HL-60 (cell line): ENCODE measurements at regions not wholly inside any gene's neighbourhood (a gene's known extent, or its start where the extent isn't known, plus 50 kb on each side); places are given as distances from the start of the nearest gene placed in this dataset.

Experiments used
- DNase-seq, 2 experiments: peaks; one replicate each; pipeline ENCODE4 v3.0.0-alpha.2; 2010 to 2020; ENCODE audit warnings: low read depth in 1 of 2, low spot score in 1 of 2
- H3K27ac ChIP-seq: fragments of 250-450 bp; sonication (Bioruptor Pico); replicated peaks from 2 replicates; pipeline ENCODE4 v1.5.1; 2020; ENCODE audit warnings: mild to moderate bottlenecking, moderate library complexity
- H3K27me3 ChIP-seq: fragments of 250-450 bp; sonication (Bioruptor Pico); 2 replicates; pipeline ENCODE4 v1.5.1; 2021; ENCODE audit warnings: mild to moderate bottlenecking, moderate library complexity; ENCODE audit not compliant: insufficient read depth, poor library complexity, severe bottlenecking
- H3K4me3 ChIP-seq: replicated peaks from 2 replicates; pipeline ENCODE4 v1.5.1; 2011; ENCODE audit warnings: mild to moderate bottlenecking, control low read depth, low read length; ENCODE audit not compliant: insufficient read depth
- GABPA ChIP-seq: IDR thresholded peaks from 2 replicates; pipeline ENCODE4 v1.6.1; 2012; ENCODE audit warnings: low read depth
- POLR2AphosphoS5 ChIP-seq: IDR thresholded peaks from 2 replicates; pipeline ENCODE4 v1.6.1; 2012; ENCODE audit warnings: low read depth
- SPI1 ChIP-seq: IDR thresholded peaks from 2 replicates; pipeline ENCODE4 v1.6.1; 2012; ENCODE audit warnings: low read depth, mild to moderate bottlenecking, borderline replicate concordance
- TF ChIP-seq, protein P1 (sequence below): IDR thresholded peaks from one replicate; pipeline ENCODE4 v1.5.1; 2011; ENCODE audit warnings: low read length, control low read depth, inconsistent platforms; ENCODE audit not compliant: insufficient read depth
- TF ChIP-seq, protein P2 (sequence below): IDR thresholded peaks from 2 replicates; pipeline ENCODE4 v1.6.1; 2012; ENCODE audit warnings: low read depth; ENCODE audit not compliant: insufficient replicate concordance

DNA sequence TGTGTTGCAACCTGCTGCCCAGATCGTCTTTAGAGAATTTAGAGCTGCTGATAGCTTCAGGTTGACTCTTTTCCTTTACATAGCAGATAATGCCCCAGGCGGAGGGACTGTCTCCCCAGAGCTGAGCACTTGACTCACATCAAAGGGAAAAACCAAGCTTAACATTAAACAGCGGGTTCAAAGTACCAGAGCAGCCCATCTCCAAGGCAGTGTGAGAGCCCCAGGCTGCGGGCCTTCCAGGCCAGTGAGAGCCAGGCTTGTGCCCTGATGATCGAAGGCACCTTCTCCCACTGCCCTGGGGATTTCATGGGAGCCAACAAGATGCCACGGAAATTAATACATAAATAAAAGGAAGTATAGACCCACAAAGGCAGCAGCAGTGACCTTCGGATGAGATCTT is 275.6 kb downstream of the XXYLT1 start:
- no peak for DNase-seq
- H3K4me3 ChIP-seq: no peak overlapping the region
- H3K27me3 ChIP-seq: no peaks in the 10 kb centered on the region
- no peak overlapping the region for H3K27ac ChIP-seq
- TF ChIP-seq, protein P1, sequence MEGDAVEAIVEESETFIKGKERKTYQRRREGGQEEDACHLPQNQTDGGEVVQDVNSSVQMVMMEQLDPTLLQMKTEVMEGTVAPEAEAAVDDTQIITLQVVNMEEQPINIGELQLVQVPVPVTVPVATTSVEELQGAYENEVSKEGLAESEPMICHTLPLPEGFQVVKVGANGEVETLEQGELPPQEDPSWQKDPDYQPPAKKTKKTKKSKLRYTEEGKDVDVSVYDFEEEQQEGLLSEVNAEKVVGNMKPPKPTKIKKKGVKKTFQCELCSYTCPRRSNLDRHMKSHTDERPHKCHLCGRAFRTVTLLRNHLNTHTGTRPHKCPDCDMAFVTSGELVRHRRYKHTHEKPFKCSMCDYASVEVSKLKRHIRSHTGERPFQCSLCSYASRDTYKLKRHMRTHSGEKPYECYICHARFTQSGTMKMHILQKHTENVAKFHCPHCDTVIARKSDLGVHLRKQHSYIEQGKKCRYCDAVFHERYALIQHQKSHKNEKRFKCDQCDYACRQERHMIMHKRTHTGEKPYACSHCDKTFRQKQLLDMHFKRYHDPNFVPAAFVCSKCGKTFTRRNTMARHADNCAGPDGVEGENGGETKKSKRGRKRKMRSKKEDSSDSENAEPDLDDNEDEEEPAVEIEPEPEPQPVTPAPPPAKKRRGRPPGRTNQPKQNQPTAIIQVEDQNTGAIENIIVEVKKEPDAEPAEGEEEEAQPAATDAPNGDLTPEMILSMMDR: no peak
- no peak for TF ChIP-seq SPI1
- TF ChIP-seq POLR2AphosphoS5: no peak

GRCh38 chr3:194995922-194996321 is 275.0 kb downstream of the XXYLT1 start:
- DNase-seq: no peak
- Histone ChIP-seq H3K27me3 (no peaks in the 10 kb centered on the region), H3K27ac (no peak overlapping the region), H3K4me3 (no peak overlapping the region)
- TF ChIP-seq SPI1 (no peak), POLR2AphosphoS5 (no peak)
- TF ChIP-seq, protein P1: no peak
- TF ChIP-seq, protein P2, sequence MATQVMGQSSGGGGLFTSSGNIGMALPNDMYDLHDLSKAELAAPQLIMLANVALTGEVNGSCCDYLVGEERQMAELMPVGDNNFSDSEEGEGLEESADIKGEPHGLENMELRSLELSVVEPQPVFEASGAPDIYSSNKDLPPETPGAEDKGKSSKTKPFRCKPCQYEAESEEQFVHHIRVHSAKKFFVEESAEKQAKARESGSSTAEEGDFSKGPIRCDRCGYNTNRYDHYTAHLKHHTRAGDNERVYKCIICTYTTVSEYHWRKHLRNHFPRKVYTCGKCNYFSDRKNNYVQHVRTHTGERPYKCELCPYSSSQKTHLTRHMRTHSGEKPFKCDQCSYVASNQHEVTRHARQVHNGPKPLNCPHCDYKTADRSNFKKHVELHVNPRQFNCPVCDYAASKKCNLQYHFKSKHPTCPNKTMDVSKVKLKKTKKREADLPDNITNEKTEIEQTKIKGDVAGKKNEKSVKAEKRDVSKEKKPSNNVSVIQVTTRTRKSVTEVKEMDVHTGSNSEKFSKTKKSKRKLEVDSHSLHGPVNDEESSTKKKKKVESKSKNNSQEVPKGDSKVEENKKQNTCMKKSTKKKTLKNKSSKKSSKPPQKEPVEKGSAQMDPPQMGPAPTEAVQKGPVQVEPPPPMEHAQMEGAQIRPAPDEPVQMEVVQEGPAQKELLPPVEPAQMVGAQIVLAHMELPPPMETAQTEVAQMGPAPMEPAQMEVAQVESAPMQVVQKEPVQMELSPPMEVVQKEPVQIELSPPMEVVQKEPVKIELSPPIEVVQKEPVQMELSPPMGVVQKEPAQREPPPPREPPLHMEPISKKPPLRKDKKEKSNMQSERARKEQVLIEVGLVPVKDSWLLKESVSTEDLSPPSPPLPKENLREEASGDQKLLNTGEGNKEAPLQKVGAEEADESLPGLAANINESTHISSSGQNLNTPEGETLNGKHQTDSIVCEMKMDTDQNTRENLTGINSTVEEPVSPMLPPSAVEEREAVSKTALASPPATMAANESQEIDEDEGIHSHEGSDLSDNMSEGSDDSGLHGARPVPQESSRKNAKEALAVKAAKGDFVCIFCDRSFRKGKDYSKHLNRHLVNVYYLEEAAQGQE: no peak

GRCh38 chr3:194996746-194997145 is 274.2 kb downstream of the XXYLT1 start:
- TF ChIP-seq, protein P1: no peak
- TF ChIP-seq SPI1: no peak
- TF ChIP-seq, protein P2: no peak
- TF ChIP-seq POLR2AphosphoS5: no peak
- no peak for TF ChIP-seq GABPA
- no peak for DNase-seq
- Histone ChIP-seq H3K27me3 (no peaks in the 10 kb centered on the region), H3K27ac (no peak overlapping the region), H3K4me3 (no peak overlapping the region)

DNA sequence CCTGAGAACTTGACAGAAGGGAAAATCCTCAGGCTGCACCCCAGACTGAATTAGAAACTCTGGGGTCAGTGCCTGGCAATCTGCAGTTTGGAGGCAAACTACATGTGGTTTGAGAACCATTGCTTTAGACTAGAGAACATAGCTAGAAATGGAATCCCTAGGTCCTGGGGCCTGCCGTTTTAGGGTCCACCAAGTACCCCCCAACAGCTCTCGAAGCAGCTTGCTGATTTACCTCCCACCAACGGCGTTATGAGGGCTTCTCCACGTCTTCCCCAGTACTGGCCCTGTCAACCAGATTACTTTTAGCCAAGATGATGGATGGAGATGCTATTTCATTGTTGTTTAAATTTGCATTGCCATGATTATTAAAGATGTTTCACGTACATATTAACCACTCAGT is 272.5 kb downstream of the XXYLT1 start:
- Histone ChIP-seq H3K4me3 (no peak overlapping the region), H3K27ac (no peak overlapping the region), H3K27me3 (no peaks in the 10 kb centered on the region)
- TF ChIP-seq, protein P2: no peak
- TF ChIP-seq GABPA (no peak), POLR2AphosphoS5 (no peak), SPI1 (no peak)
- TF ChIP-seq, protein P1: no peak
- DNase-seq: no peak
